HG02840 (cell line): ENCODE measurements at regions not wholly inside any gene's neighbourhood (a gene's known extent, or its start where the extent isn't known, plus 50 kb on each side); places are given as distances from the start of the nearest gene placed in this dataset.
"Not testable (repeated sequence)": the region's sequence is repeated elsewhere in the genome, so short reads cannot be mapped to it uniquely, and the experiment has no call there.

Experiments used
- ATAC-seq: cut with Tn5 transposase; IDR thresholded peaks from one replicate; pipeline ENCODE4 v1.9.1; 2021; ENCODE audit warnings: mild to moderate bottlenecking, moderate library complexity, moderate number of reproducible peaks; ENCODE audit not compliant: unreplicated experiment, low FRiP score

GRCh38 chr4:30989508-30989907, 269.3 kb downstream of the PCDH7 start:
- no peak for ATAC-seq

GRCh38 chr4:30996841-30997240, 276.7 kb downstream of the PCDH7 start:
- ATAC-seq = no peak

GRCh38 chr4:31005037-31005436, 284.9 kb downstream of the PCDH7 start:
- no peak for ATAC-seq

GRCh38 chr4:31007858-31008257, 287.7 kb downstream of the PCDH7 start:
- no peak for ATAC-seq

- ATAC-seq = no peak
Measured at GRCh38 chr4:31009926-31010325, 289.8 kb downstream of the PCDH7 start.

GRCh38 chr4:31015123-31015522, 295.0 kb downstream of the PCDH7 start:
- ATAC-seq = no peak

GRCh38 chr4:31016322-31017061, 296.3 kb downstream of the PCDH7 start:
- no peak for ATAC-seq

GRCh38 chr4:31020363-31020762, 300.2 kb downstream of the PCDH7 start:
- ATAC-seq = no peak

- no peak for ATAC-seq
Measured at GRCh38 chr4:31021008-31021407, 300.8 kb downstream of the PCDH7 start.

- no peak for ATAC-seq
Measured at GRCh38 chr4:31022702-31023101, 302.5 kb downstream of the PCDH7 start.

- no peak for ATAC-seq
Measured at GRCh38 chr4:31023109-31023508, 302.9 kb downstream of the PCDH7 start.

GRCh38 chr4:31023742-31024141, 303.6 kb downstream of the PCDH7 start:
- ATAC-seq = no peak

GRCh38 chr4:31024781-31025180, 304.6 kb downstream of the PCDH7 start:
- ATAC-seq = not testable (repeated sequence)

- ATAC-seq = no peak
Measured at GRCh38 chr4:31026256-31026655, 306.1 kb downstream of the PCDH7 start.

- ATAC-seq = no peak
Measured at GRCh38 chr4:31034550-31034949, 314.4 kb downstream of the PCDH7 start.

GRCh38 chr4:31035761-31036160, 315.6 kb downstream of the PCDH7 start:
- no peak for ATAC-seq

GRCh38 chr4:31037703-31038102, 317.5 kb downstream of the PCDH7 start:
- no peak for ATAC-seq

GRCh38 chr4:31039382-31039781, 319.2 kb downstream of the PCDH7 start:
- ATAC-seq = no peak

- ATAC-seq = no peak
Measured at GRCh38 chr4:31040106-31040505, 319.9 kb downstream of the PCDH7 start.

GRCh38 chr4:31041385-31041784, 321.2 kb downstream of the PCDH7 start:
- ATAC-seq = no peak

- ATAC-seq = no peak
Measured at GRCh38 chr4:31041853-31042252, 321.7 kb downstream of the PCDH7 start.

GRCh38 chr4:31043382-31044062, 323.4 kb downstream of the PCDH7 start:
- ATAC-seq = no peak
